Stomach (tissue), 4 donors: ENCODE measurements at regions not wholly inside any gene's neighbourhood (a gene's known extent, or its start where the extent isn't known, plus 50 kb on each side); places are given as distances from the start of the nearest gene placed in this dataset.

Experiments
- EP300 ChIP-seq: sonication (generic); formaldehyde crosslinking; IDR thresholded peaks from one replicate; pipeline ENCODE4 v1.6.1; 2017; ENCODE audit warnings: antibody characterized with exemption
- POLR2A ChIP-seq, 4 donors: fragments of 450-650 bp; IDR thresholded peaks; one replicate each; pipeline ENCODE4 v1.6.1; 2016; ENCODE audit warnings: antibody characterized with exemption in 4 of 4, control low read depth in 2 of 4, mild to moderate bottlenecking in 1 of 4, moderate library complexity in 1 of 4
- POLR2AphosphoS5 ChIP-seq, 3 donors: sonication (generic); formaldehyde crosslinking; IDR thresholded peaks; one replicate each; pipeline ENCODE4 v1.6.1; 2016; ENCODE audit warnings: antibody characterized with exemption in 3 of 3
- TF ChIP-seq, protein P1 (sequence below), 7 experiments: fragments of 450-650 bp in 4 of 7; fragments of 200-600 bp in 3 of 7; sonication (generic) in 3 of 7; IDR thresholded peaks; one replicate each; pipeline ENCODE4 v1.5.1; 2016 to 2019; ENCODE audit warnings: antibody characterized with exemption in 7 of 7, control low read depth in 2 of 7, mild to moderate bottlenecking in 1 of 7

DNA sequence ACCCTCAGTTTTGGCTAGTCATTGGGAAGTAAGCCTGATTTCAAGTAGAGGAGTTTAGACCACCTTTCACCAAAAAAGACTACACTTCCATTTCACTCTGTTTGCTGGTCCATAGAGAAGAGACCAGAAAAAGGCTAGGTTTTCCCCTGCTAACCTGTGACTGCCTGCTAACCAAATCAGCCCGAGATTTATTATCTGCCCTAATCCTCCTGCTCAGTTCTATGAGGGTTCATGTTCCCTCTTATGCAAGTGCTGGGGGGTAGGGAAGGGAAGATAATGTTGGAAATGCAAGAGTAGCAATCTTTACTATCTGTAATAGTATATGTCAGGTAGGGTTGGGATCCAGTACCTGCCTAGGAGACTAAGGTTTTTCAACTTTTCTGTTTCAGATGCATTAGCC is 51.6 kb upstream of the CCNG1 start:
- TF ChIP-seq POLR2A (IDR thresholded peaks at IDR 0.05): no peak
- TF ChIP-seq, protein P1, sequence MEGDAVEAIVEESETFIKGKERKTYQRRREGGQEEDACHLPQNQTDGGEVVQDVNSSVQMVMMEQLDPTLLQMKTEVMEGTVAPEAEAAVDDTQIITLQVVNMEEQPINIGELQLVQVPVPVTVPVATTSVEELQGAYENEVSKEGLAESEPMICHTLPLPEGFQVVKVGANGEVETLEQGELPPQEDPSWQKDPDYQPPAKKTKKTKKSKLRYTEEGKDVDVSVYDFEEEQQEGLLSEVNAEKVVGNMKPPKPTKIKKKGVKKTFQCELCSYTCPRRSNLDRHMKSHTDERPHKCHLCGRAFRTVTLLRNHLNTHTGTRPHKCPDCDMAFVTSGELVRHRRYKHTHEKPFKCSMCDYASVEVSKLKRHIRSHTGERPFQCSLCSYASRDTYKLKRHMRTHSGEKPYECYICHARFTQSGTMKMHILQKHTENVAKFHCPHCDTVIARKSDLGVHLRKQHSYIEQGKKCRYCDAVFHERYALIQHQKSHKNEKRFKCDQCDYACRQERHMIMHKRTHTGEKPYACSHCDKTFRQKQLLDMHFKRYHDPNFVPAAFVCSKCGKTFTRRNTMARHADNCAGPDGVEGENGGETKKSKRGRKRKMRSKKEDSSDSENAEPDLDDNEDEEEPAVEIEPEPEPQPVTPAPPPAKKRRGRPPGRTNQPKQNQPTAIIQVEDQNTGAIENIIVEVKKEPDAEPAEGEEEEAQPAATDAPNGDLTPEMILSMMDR (IDR thresholded peaks at IDR 0.05): no peak
- TF ChIP-seq POLR2AphosphoS5 (IDR thresholded peaks at IDR 0.05): no peak
- no peak for TF ChIP-seq EP300
